HG03469 (cell line): ENCODE measurements at regions not wholly inside any gene's neighbourhood (a gene's known extent, or its start where the extent isn't known, plus 50 kb on each side); places are given as distances from the start of the nearest gene placed in this dataset.
"Not testable (repeated sequence)": the region's sequence is repeated elsewhere in the genome, so short reads cannot be mapped to it uniquely, and the experiment has no call there.

Experiments
- ATAC-seq: cut with Tn5 transposase; IDR thresholded peaks from one replicate; pipeline ENCODE4 v1.9.1; 2021; ENCODE audit warnings: mild to moderate bottlenecking, moderate library complexity, moderate number of reproducible peaks; ENCODE audit not compliant: unreplicated experiment

DNA sequence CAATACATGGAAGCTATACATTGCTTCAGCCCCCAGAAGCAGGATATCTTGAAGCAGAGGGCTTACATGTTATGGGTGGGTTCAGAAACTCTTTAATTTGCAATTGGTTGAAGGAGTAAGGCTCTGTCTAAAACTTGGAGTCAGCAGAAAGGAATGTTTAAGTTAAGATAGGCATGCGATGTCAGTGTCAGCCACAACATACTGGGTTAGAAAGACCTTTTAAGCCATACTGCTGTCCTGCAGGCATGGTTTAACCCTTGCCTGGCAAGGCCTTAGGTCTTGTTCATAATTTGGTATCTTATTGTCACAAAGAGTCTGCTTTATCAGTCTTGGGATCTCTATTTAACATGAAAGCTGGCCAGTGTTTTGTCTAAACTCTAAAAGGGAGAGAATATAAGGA is 1619.6 kb upstream of the WWC1 start:
- no peak for ATAC-seq

DNA sequence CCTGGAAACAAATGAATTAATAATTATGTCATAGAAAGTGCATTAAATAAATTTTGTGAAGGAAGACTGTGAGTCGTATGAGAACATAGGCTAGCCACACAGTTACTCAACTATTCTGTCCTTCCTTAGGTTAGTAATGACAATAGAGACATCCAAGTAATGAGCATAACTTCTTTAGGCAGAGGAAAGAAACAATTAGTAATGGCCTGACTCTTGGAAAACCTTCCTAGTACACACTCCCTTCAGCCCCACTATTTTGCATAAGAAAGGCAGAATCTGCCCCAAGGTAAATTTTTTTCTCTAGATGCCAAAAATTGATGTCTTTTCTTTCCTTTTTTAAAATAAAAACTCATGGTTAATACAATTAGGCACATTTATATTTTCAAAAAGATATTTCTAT is 1619.0 kb upstream of the WWC1 start:
- no peak for ATAC-seq

DNA sequence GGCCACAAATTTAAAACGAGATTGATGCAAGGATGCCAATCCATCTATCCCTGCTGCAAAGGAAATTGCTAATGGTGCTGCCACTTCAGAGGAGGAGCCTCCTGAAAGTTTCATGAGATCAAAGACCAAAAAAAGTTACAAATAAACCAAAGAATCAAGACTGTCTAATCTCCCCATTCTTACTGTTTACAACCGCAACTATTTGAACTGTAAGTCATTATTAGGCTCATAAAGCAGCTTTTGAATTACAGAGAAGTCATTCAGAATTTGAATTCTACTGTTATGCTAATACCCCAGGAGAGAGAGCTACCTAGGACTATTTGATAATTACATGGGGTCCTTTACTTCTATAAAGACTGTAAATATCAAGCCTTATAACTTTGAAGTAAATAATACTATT is 1613.6 kb upstream of the WWC1 start:
- no peak for ATAC-seq

DNA sequence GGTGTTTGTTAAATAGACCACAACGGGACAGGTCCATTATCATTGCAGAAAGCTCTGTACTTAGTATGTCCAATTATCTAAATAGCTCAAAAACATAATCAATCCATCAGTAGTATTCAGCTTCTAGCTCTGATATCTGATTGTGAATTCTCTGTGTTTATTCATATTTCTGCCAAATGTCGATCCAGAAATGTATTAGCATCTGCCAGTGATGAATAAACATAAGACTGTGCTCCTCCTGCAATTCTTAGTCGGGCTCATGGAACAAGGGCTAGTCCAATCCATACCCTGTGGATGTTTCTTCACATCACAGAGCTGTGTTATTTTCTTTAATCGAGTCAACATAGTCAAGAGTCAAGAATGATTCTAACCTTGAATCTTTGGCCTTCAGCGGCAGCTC is 1612.1 kb upstream of the WWC1 start:
- ATAC-seq: no peak

DNA sequence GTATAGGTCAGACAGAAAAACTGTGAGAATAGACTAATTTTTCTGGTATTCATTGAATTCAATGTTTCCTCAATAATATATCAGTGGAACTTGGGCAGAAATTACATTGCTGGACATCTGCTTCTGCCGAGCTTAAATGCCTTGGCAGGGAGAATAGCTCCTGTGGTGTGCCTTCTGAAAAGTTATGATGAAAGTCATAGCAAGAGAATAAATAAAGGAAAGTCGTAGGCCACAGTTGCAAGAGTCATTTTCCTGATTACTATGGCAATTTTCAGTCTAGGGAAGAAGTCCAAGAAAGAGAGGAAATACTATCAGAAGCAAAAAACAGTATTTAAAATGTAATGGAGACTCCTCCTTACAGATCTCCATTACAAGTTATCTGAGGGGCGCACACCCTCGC is 1596.1 kb upstream of the WWC1 start:
- ATAC-seq: no peak

DNA sequence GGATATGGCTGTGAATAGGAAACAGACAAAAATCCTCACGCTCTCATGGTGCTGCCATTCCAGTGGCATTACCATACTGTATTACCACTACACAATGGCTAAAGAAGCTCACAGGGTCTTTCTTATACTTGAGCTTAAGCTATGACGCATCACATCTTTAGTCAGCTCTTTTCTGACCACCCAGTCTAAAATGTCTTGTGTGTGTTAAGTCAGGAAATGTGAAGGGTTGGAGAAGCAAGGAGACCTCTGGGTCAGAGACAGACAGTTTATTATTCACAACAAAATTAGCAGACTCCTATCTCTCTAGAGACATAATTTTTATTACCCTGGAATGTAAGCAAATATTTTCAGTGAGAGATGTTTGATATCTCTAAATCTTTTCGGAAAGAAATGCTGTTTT is 1583.2 kb upstream of the WWC1 start:
- ATAC-seq: no peak

DNA sequence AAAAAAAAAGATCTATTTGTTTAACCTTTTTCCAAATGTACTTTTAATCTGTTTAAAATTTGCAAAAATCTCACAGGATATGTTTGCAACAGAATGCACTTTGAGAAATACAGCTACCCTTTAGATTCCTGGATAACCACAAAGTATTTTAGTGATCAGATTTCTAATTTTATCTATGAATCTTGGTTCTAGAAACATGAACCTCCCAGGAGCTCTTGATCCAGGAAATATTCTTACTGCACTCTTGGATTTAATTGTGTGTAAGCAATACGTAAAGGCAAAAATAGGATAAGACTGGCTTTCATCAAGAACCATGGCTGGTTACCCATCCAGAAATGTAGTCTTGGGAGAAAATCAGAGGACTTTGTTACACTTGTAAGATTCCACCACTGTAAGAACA is 1581.8 kb upstream of the WWC1 start:
- ATAC-seq: no peak

DNA sequence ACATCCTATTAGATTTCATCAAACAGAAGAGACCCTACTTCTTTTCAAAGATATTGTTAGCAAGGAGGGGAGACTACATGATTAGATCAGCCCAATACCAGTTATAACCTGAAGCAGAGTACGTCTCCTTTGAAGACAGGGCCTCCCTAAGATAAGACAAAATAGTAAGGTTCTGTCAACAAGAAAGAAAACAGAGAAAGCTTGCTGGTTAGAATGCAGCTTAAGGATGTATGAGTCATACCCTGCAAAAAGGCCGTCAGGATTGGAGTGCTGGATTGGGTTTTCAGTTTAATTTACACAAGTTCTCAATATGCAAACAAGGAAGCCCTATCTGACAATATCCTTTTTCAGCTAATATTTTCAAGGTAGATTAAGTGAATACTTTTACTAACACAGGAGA is 1581.2 kb upstream of the WWC1 start:
- ATAC-seq: no peak

DNA sequence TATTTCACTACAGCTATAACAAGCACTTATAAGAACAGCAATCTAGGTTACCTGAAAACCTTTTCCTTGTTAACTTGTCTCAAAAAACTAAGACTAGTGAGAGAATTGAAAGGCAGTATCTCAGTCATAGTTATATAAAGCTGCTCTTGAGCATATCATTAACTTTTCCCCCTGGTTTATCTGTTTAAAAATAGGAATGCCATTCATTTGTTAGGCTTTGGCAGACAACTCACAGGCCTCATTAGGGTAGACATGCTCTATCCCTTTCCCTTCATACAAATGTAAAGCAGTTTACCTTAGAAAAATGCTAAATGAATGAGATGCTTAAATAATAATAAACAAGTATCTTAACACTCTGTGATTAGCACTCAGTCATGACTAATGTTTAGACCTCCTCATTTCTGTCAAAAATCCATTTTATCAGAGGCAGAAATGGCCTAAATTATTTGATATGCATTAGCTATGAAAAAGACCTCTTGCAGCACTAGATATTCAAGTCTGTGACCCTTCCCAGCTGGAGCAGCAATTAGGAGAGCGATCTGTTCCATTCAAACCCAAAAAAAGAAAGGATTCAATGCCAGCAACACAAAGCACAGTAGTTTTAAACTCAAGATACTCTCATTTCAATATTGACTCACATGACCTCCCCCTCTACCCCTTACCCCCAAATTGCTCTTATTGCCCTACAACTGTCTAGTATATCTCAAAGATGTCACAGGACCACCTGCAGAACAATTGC is 1578.8 kb upstream of the WWC1 start:
- no peak for ATAC-seq

DNA sequence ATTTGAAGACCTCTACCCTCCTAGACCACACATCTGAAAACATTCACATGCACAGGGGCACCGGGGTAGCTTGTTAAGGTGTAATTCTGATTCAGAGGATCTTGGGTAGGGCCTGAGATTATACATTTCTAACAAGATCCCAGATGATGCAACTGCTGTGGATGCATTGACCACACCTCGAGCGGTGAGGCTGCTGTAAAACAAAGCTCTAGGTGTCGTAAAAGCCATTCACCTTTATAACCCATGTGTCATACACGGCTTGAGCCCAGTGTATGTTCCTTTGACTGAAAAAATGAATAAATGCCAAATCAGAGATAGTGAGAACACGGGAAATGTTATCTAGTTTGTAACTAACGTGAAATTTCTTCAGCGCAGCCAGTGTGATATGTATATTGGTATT is 1578.2 kb upstream of the WWC1 start:
- no peak for ATAC-seq

DNA sequence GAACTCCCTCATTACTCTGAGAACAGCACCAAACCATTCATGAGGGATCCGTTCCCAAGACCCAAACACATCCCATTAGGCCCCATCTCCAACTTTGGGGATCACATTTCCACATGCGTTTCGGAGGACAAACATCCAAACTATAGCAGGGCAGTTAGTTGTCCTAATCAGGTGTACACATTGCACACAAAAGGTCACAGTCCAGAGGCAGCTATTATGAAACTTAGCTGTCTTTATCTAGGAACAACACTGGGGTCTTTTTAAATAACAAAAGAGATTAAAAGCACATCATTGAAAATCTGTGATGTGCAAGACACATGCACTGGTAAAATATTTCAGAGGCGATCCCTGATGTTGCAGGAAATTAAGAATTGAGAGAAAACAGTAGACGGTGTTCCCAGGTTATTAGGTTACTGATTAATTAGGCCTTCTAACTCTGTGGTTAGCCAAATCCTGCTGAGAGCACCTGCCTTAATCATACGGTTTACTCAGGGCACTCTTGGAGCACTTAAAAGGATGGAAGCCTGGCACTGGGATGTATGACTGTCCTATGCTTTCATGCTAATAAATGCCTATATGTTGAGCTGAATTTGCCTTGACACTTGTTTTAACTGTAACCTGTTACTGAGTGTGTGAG is 1574.5 kb upstream of the WWC1 start:
- ATAC-seq: no peak

DNA sequence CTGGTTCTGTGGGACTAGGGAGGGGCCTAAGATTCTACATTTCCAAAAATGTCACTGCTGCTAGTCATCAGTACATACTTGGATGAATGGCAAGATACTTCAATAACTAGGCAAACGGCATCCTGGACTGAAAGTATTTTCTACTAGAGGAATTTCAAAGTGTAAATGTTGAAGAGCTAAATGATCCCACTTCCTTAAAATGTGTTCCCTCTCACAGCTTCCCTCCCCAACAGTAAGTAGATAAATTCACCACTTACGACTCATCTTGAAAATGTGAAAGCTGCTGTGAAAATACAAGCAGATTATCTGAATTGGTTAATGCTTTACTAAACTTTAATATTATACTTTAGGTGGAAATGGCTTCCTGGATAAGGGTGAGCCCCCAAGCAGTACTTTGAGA is 1571.5 kb upstream of the WWC1 start:
- no peak for ATAC-seq

DNA sequence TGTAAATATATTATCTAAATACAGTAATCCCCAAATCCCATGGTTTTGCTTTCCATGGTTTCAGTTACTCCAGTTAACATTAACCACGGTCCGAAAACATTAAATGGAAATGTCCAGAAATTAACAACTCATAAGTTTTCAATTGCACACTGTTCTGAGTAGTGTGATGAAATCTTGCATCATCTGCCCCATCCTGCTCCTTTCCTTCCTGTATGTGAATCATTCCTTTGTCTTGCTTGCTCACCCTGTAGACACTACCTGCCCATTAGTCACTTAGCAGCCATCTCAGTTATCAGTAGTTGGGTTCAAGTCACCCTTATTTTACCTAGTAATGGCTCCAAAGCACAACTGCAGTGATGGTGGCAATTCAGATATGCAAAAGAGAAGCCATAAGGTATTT is 1568.5 kb upstream of the WWC1 start:
- ATAC-seq: no peak

DNA sequence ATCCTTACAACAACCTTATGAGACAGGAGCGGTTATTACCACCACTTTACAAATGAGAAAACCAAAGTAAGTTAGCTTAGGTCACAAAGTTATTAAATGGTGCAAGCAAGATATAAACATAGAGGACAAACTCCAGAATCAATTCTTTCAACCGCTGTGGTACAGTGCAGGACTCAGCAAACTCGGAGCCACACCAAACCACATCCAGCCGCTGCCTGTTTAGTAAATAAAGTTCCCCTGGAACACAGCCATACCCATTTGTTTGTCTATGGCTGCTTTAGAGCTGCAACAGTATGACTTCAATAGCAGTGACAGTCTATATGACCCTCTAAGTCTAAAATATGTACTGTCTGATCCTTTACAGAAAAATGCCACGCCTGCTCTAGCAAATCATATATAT is 1567.2 kb upstream of the WWC1 start:
- no peak for ATAC-seq

DNA sequence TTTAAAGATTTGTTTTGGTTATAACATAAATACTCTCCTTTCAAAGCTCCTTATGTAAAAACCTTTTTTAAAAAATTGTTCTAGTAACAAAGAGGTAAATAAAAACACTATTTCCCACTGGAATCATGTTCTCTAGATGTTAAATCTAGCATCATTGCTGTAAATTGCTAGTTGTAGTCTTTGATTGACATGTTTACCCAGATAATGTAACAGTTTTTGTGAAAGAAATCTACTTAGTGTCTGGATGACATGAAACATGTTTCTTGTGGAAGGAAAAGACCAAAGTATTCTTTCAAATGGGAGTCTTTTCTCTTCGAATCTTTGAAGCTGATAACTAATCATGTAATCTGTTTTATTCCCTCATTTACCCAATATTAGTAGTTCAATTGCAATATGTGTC is 1565.9 kb upstream of the WWC1 start:
- ATAC-seq: no peak

DNA sequence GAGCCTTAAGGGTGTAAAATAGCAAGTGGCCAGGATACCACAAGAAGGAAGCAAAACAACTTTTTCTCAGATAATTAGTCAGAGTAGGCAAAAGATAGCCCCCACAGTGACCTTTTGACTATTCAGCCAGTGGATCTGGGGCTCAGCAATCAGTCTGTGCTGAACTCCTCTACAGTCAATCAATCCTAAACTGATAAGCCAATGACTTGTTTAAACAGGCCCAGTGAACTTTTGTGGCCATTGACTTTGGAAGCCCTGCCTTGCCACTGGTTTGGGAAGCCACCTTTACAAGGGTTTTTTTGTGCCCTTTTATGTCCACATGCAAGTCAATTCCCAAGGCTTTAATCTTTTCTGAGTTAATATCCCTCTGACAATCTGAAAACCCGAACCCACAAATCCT is 1565.0 kb upstream of the WWC1 start:
- ATAC-seq: no peak

DNA sequence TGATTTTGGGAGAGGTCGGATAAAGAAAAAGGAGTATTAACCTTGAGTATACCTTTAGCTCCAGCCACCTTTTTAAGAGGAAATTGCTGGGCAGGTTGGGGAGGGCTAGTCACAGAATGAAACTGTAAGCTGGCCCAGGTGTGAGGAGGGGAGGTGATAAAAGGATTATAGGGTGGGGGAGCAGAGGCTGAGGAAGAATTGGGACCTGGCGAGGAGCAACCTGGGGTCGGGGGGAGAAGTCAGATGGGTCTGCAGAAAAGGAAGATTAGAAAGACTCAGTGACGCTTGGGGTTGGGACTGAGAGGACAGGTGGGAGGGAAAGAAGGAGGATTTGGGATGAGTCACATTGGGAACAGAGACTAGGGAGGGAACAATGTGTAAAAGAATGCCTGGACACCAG is 1548.5 kb upstream of the WWC1 start:
- not testable (repeated sequence) for ATAC-seq

DNA sequence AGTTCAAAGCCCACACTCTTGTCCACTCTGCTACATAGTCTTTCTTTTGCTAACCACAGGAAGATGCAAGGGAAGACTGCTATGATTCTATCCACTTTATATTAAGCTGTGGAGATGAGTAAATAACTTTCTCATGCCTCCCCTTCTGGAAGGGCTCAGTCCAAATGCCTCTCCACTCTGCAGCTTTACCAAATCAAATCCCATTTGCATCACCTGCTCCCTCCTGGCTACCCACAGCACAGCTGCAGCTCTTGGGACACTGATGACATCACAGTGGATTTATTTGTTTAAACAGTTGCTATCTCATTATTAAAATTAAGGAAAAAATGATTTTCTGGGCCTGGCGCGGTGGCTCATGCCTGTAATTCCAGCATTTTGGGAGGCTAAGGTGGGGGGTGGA is 1544.9 kb upstream of the WWC1 start:
- ATAC-seq: no peak

DNA sequence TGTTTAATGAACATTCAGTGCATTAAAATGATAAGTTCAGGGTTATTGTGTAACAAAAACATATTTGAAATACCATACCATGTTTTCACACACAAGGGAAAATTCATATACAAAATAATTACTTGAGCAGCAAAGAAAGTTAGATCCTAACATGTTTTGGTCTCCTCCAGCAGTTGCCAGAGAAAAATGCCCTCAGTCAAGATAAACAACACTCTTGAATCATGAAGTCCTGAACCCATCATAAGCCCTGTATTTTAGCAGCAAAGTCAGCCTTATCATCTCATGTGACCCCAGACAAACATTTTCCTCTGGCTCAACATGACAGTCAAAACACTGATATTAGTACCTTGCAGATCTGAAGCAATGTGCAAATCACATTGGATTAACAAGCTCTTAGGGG is 1541.1 kb upstream of the WWC1 start:
- no peak for ATAC-seq

DNA sequence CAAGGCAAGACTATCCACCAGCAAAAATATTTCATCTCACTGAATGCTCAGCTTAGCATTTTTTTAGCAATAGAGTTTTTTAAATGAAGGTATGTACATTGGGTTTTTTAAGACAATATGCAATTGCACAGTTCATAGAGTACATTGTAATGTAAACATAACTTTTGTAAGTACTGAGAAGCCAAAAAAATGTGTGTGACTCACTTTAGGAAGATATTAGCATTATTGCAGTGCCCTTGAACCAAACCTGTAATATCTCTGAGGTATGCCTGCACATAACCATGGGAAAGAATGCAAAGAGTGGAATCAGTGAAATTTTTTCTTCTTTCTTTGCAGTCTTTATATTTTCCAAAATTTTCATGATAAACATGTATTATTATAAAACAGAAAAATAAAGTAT is 1533.3 kb upstream of the WWC1 start:
- ATAC-seq: no peak

DNA sequence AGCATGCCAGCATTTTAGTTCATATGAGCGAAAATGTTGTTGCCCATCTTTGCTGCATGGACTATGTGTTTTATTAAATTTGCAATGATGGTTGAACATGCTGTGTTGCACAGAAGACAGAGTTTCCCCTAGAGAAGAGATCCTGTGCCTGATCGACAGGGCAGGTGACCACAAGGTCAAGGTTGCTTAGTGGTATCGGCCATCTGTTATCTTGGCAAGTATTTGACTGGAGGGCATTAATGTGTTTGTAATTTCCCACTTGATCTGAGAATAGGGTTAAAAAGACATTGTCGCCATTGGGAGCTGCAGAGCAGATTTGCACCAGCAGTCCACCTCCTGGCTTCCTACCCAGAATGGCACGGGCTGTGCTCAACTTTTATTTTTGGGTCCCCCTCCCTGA is 1523.6 kb upstream of the WWC1 start:
- no peak for ATAC-seq

DNA sequence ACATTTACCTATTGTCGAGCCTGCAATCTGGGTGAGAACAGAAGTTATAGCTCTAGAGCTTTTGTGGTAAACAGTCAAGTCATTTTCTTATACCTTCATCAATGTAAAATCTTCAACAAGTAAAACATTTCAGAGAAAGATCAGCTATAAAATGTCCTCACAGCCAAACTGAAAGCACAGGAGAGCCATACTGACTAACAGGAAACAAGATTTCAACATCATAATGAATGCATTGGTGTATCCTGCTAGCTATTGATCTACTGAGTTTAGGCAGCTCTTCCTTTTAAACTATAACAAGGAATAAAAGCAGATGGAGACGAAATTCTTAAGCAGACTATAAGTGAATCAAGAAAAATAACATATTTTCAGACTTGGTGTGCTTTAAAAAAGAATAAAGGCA is 1522.9 kb upstream of the WWC1 start:
- no peak for ATAC-seq

DNA sequence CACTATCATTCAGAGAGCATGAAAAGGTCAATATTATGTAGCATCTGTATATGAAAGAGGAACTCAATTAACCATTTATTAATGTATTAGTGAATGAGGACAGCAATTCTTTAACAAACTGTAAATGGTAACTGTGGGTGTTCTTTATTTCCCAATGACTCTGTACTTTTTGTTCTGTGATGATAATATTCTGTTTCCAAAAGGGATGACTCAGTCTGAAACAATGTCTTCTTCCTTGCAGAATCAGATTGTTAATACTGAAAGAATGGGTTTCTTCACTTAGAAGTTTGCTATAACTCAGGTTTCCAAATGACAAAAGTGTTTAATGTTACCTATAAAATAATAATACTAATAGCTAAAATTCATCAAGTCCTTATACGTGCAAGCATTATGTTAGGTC is 1518.7 kb upstream of the WWC1 start:
- ATAC-seq: no peak
